Stomach (tissue), 4 donors: ENCODE measurements at regions not wholly inside any gene's neighbourhood (a gene's known extent, or its start where the extent isn't known, plus 50 kb on each side); places are given as distances from the start of the nearest gene placed in this dataset.

Source experiments
- EP300 ChIP-seq: sonication (generic); formaldehyde crosslinking; IDR thresholded peaks from one replicate; pipeline ENCODE4 v1.6.1; 2017; ENCODE audit warnings: antibody characterized with exemption
- POLR2A ChIP-seq, 4 donors: fragments of 450-650 bp; IDR thresholded peaks; one replicate each; pipeline ENCODE4 v1.6.1; 2016; ENCODE audit warnings: antibody characterized with exemption in 4 of 4, control low read depth in 2 of 4, mild to moderate bottlenecking in 1 of 4, moderate library complexity in 1 of 4
- POLR2AphosphoS5 ChIP-seq, 3 donors: sonication (generic); formaldehyde crosslinking; IDR thresholded peaks; one replicate each; pipeline ENCODE4 v1.6.1; 2016; ENCODE audit warnings: antibody characterized with exemption in 3 of 3
- TF ChIP-seq, protein P1 (sequence below), 7 experiments: fragments of 450-650 bp in 4 of 7; fragments of 200-600 bp in 3 of 7; sonication (generic) in 3 of 7; IDR thresholded peaks; one replicate each; pipeline ENCODE4 v1.5.1; 2016 to 2019; ENCODE audit warnings: antibody characterized with exemption in 7 of 7, control low read depth in 2 of 7, mild to moderate bottlenecking in 1 of 7

DNA sequence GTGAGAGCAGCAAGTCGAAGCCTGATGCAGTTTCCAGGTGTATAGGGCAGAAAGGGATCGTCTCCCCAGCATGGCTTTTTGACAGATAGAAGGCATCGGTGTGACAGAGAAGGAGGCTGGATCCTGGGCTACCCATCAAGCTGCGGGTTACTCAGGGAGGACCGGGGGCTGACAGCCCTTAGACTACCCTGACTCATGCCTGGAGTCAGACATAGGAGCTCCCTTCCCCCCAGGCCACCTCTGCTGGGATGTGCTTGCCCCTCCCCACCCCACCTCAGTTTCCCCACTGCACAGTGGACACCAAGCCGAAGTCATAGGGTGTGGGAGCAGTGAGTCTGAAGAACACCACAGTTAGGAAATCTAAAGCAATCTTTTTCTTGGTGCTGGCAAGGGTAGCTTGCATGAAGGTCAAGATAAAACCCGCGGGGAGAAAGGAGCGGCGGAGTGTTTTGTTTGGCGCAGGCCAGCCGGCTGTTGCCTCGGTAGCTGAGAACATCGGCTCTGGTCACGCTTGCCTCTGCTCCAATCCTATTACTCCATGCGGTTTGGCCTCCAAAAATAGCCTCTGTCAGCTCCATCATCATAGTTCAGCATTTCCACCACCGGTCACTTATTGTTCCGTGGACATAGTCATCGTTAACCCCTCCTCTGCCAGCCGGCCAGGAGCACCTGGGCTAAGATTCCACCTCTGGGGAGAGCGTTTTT, 169.2 kb upstream of the GLI2 start:
- TF ChIP-seq POLR2A (IDR thresholded peaks at IDR 0.05): no peak
- TF ChIP-seq, protein P1, sequence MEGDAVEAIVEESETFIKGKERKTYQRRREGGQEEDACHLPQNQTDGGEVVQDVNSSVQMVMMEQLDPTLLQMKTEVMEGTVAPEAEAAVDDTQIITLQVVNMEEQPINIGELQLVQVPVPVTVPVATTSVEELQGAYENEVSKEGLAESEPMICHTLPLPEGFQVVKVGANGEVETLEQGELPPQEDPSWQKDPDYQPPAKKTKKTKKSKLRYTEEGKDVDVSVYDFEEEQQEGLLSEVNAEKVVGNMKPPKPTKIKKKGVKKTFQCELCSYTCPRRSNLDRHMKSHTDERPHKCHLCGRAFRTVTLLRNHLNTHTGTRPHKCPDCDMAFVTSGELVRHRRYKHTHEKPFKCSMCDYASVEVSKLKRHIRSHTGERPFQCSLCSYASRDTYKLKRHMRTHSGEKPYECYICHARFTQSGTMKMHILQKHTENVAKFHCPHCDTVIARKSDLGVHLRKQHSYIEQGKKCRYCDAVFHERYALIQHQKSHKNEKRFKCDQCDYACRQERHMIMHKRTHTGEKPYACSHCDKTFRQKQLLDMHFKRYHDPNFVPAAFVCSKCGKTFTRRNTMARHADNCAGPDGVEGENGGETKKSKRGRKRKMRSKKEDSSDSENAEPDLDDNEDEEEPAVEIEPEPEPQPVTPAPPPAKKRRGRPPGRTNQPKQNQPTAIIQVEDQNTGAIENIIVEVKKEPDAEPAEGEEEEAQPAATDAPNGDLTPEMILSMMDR (IDR thresholded peaks at IDR 0.05): no peak
- peak in 1 of 3 donors; percentile 7 for TF ChIP-seq POLR2AphosphoS5 (IDR thresholded peaks at IDR 0.05)
- TF ChIP-seq EP300: no peak
